CD14-positive monocyte (primary cell): ENCODE measurements at regions not wholly inside any gene's neighbourhood (a gene's known extent, or its start where the extent isn't known, plus 50 kb on each side); places are given as distances from the start of the nearest gene placed in this dataset.

Experiments used
- DNase-seq, 3 donors: peaks; one replicate each; pipeline ENCODE4 v3.0.0-alpha.2; 2011 to 2022
- H2AFZ ChIP-seq: 2 replicates; pipeline ENCODE4 v1.6.0; 2012; ENCODE audit warnings: mild to moderate bottlenecking, low read depth, low read length, inconsistent platforms; ENCODE audit not compliant: insufficient read depth, poor library complexity, severe bottlenecking
- H3K27ac ChIP-seq, 2 donors: 1 replicate in 1 of 2; 2 replicates in 1 of 2; pipeline ENCODE4 v1.5.1; 2012 to 2013; ENCODE audit warnings: low read length in 2 of 2, control low read depth in 1 of 2, inconsistent platforms in 1 of 2, low read depth in 1 of 2, mild to moderate bottlenecking in 1 of 2
- H3K27me3 ChIP-seq, 2 donors: one replicate each; pipeline versions ENCODE4 v1.6.0 to v1.6.1; 2011 to 2013; ENCODE audit warnings: low read length in 2 of 2; ENCODE audit not compliant: control insufficient read depth in 2 of 2, insufficient read depth in 2 of 2
- H3K36me3 ChIP-seq, 2 donors: replicated peaks in 1 of 2; 1 replicate in 1 of 2; 2 replicates in 1 of 2; pipeline versions ENCODE4 v1.5.1 to v1.6.1; 2012 to 2013; ENCODE audit warnings: low read length in 2 of 2, control low read depth in 1 of 2, inconsistent platforms in 1 of 2, mild to moderate bottlenecking in 1 of 2; ENCODE audit not compliant: insufficient read depth in 2 of 2, control insufficient read depth in 1 of 2
- H3K4me1 ChIP-seq, 2 donors: 1 replicate in 1 of 2; 2 replicates in 1 of 2; pipeline versions ENCODE4 v1.5.1 to v1.6.1; 2012 to 2013; ENCODE audit warnings: low read length in 2 of 2, control low read depth in 1 of 2, inconsistent platforms in 1 of 2, mild to moderate bottlenecking in 1 of 2, moderate library complexity in 1 of 2; ENCODE audit not compliant: insufficient read depth in 2 of 2, control insufficient read depth in 1 of 2
- H3K4me2 ChIP-seq: replicated peaks from 2 replicates; pipeline ENCODE3; 2012; ENCODE audit warnings: low read length, moderate library complexity, mild to moderate bottlenecking; ENCODE audit not compliant: poor library complexity, severe bottlenecking; ENCODE audit errors: extremely low read depth
- H3K4me3 ChIP-seq, 3 experiments: fragments of 200-600 bp in 1 of 3; sonication (generic) in 1 of 3; replicated peaks in 1 of 3; 1 replicate in 2 of 3; 2 replicates in 1 of 3; pipeline ENCODE4 v1.5.1; 2011 to 2013; ENCODE audit warnings: low read length in 3 of 3, mild to moderate bottlenecking in 3 of 3, control low read depth in 2 of 3, low read depth in 2 of 3, inconsistent platforms in 1 of 3, moderate library complexity in 1 of 3
- H3K79me2 ChIP-seq: 2 replicates; pipeline ENCODE4 v1.6.0; 2012; ENCODE audit warnings: mild to moderate bottlenecking, control low read depth, inconsistent platforms, low read length, moderate library complexity; ENCODE audit not compliant: insufficient read depth
- H3K9ac ChIP-seq: 2 replicates; pipeline ENCODE4 v1.6.0; 2017; ENCODE audit warnings: low read length, mild to moderate bottlenecking; ENCODE audit not compliant: insufficient read depth, poor library complexity, severe bottlenecking
- H3K9me3 ChIP-seq, 2 donors: replicated peaks in 1 of 2; 1 replicate in 1 of 2; 2 replicates in 1 of 2; pipeline versions ENCODE4 v1.5.1 to v1.6.1; 2012 to 2013; ENCODE audit warnings: low read length in 2 of 2, control low read depth in 1 of 2; ENCODE audit not compliant: control insufficient read depth in 1 of 2, insufficient read depth in 1 of 2
- H4K20me1 ChIP-seq: 2 replicates; pipeline ENCODE4 v1.6.0; 2012; ENCODE audit warnings: mild to moderate bottlenecking, low read length, control low read depth, moderate library complexity; ENCODE audit not compliant: insufficient read depth
- H3K27ac Mint-ChIP-seq, 7 donors: one replicate each; pipeline ENCODE4 v1.8.0; 2020; ENCODE audit warnings: mild to moderate bottlenecking in 7 of 7, mixed read lengths in 7 of 7, moderate library complexity in 6 of 7, inconsistent platforms in 2 of 7
- H3K27me3 Mint-ChIP-seq, 3 donors: one replicate each; pipeline ENCODE4 v1.8.0; 2021 to 2022; ENCODE audit warnings: low read depth in 3 of 3, mild to moderate bottlenecking in 3 of 3, mixed read lengths in 3 of 3, moderate library complexity in 3 of 3, inconsistent platforms in 1 of 3
- H3K36me3 Mint-ChIP-seq, 2 donors: one replicate each; pipeline ENCODE4 v1.8.0; 2020; ENCODE audit warnings: mixed read lengths in 2 of 2, inconsistent platforms in 1 of 2, mild to moderate bottlenecking in 1 of 2
- H3K4me1 Mint-ChIP-seq: one replicate; pipeline ENCODE4 v1.8.0; 2020; ENCODE audit warnings: mild to moderate bottlenecking, mixed read lengths
- H3K4me3 Mint-ChIP-seq, 2 donors: one replicate each; pipeline ENCODE4 v1.8.0; 2020; ENCODE audit warnings: mild to moderate bottlenecking in 2 of 2, mixed read lengths in 2 of 2, moderate library complexity in 1 of 2
- H3K9me3 Mint-ChIP-seq, 7 donors: one replicate each; pipeline ENCODE4 v1.8.0; 2020 to 2022; ENCODE audit warnings: mixed read lengths in 7 of 7, mild to moderate bottlenecking in 6 of 7, moderate library complexity in 6 of 7, inconsistent platforms in 2 of 7
- WGBS: methylation state at CpG from one replicate; pipeline ENCODE4 v1.1.5; 2013; ENCODE audit warnings: missing lambda C conversion rate; ENCODE audit not compliant: insufficient coverage; 5-methylcytosine and 5-hydroxymethylcytosine counted together
- intact Hi-C, 2 donors: fragments of 100-400 bp; cut with micrococcal nuclease; formaldehyde crosslinking; loops; one replicate each; pipeline versions ENCODE4 v1.15.0 to v1.15.1; 2023
- TF ChIP-seq, protein P1 (sequence below): fragments of 200-600 bp; IDR thresholded peaks from one replicate; pipeline ENCODE4 v1.8.0; 2022; ENCODE audit warnings: antibody characterized with exemption, mild to moderate bottlenecking

DNA sequence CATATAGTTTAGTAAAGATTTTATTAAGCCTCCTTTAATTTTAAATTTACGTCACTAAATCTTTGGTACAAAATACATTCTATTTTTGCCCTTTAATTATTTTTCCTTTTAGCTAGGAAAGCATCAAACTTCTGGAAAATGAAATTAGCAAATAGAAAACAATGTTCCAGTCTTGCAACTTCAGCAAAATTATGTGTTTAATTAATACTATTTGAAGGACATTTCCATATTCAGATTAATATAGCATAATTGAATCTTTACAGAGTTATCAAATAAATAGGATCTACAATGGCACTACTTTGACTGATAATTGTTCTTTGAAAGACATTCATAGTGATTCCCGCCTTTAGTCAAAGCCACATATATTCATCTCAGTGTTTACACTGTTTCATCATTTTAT, 904.2 kb downstream of the KCNT2 start:
- Histone ChIP-seq H3K4me2 (no peak overlapping the region), H3K9ac (no peak overlapping the region), H3K4me3 (no peak overlapping the region), H3K36me3 (no peaks in the 10 kb centered on the region), H3K4me1 (no peaks in the 10 kb centered on the region), H2AFZ (no peak overlapping the region), H3K79me2 (no peaks in the 10 kb centered on the region), H3K27me3 (no peaks in the 10 kb centered on the region), H4K20me1 (no peaks in the 10 kb centered on the region), H3K27ac (no peak overlapping the region), H3K9me3 (no peaks in the 10 kb centered on the region)
- Mint-ChIP-seq H3K9me3 (peaks cover 0 to 2% (median 2%) of the 10 kb centered on the region in 7 donors), H3K27me3 (no peaks in the 10 kb centered on the region), H3K36me3 (no peaks in the 10 kb centered on the region), H3K4me1 (no peaks in the 10 kb centered on the region), H3K4me3 (no peak overlapping the region), H3K27ac (no peak overlapping the region)
- TF ChIP-seq, protein P1, sequence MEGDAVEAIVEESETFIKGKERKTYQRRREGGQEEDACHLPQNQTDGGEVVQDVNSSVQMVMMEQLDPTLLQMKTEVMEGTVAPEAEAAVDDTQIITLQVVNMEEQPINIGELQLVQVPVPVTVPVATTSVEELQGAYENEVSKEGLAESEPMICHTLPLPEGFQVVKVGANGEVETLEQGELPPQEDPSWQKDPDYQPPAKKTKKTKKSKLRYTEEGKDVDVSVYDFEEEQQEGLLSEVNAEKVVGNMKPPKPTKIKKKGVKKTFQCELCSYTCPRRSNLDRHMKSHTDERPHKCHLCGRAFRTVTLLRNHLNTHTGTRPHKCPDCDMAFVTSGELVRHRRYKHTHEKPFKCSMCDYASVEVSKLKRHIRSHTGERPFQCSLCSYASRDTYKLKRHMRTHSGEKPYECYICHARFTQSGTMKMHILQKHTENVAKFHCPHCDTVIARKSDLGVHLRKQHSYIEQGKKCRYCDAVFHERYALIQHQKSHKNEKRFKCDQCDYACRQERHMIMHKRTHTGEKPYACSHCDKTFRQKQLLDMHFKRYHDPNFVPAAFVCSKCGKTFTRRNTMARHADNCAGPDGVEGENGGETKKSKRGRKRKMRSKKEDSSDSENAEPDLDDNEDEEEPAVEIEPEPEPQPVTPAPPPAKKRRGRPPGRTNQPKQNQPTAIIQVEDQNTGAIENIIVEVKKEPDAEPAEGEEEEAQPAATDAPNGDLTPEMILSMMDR = no peak
- intact Hi-C loops = no loop called here
- no CpG with 5 or more reads among the region's 2 CpGs for WGBS
- no peak for DNase-seq

DNA sequence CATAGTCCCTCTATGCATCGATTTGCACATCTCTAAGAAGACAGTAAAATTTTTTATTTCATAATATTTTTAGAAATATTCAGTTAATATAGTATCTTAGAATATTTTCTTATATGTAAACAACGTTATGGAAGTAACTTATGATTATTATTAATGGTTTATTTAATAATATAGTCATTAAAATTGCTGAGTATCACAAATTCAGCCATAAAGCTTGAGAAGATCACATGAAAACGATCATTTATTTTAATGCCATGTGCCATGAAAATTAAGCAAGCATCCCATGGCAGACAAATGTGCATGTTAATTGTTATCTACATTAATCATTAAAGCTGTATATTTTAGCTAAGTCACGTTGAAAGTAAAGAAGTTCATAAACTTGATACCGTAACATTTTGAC, 907.1 kb downstream of the KCNT2 start:
- H3K9ac ChIP-seq = no peak overlapping the region
- intact Hi-C loops = no loop called here
- WGBS = no CpG with 5 or more reads among the region's 5 CpGs
- H3K27ac ChIP-seq = no peak overlapping the region
- H3K79me2 ChIP-seq = no peaks in the 10 kb centered on the region
- no peak overlapping the region for H3K4me2 ChIP-seq
- TF ChIP-seq, protein P1 = no peak
- H3K9me3 ChIP-seq = no peaks in the 10 kb centered on the region
- Mint-ChIP-seq H3K4me3 (no peak overlapping the region), H3K27me3 (no peaks in the 10 kb centered on the region), H3K4me1 (no peaks in the 10 kb centered on the region), H3K36me3 (no peaks in the 10 kb centered on the region), H3K27ac (no peak overlapping the region), H3K9me3 (peaks cover 0 to 2% (median 2%) of the 10 kb centered on the region in 7 donors)
- H3K4me1 ChIP-seq = no peaks in the 10 kb centered on the region
- H3K4me3 ChIP-seq = no peak overlapping the region
- H3K36me3 ChIP-seq = no peaks in the 10 kb centered on the region
- H3K27me3 ChIP-seq = no peaks in the 10 kb centered on the region
- no peak overlapping the region for H2AFZ ChIP-seq
- H4K20me1 ChIP-seq = no peaks in the 10 kb centered on the region
- no peak for DNase-seq
